NCI-H345 treated with DMSO at 0.1 percent for 48 hours (cell line): ENCODE measurements at regions not wholly inside any gene's neighbourhood (a gene's known extent, or its start where the extent isn't known, plus 50 kb on each side); places are given as distances from the start of the nearest gene placed in this dataset.
"Not testable (repeated sequence)": the region's sequence is repeated elsewhere in the genome, so short reads cannot be mapped to it uniquely, and the experiment has no call there.

ENCODE experiments used
- DNase-seq: peaks from one replicate; lab custom pipeline; 2025; ENCODE audit not compliant: unreplicated experiment; lab: John Stamatoyannopoulos, UW

- DNase-seq, result no peak
Observed at GRCh38 chr11:92122561-92122960, 102.1 kb upstream of the FAT3 start.

- no peak for DNase-seq
Observed at GRCh38 chr11:92111287-92111686, 113.3 kb upstream of the FAT3 start.

GRCh38 chr11:92109466-92109865 lies 115.2 kb upstream of the FAT3 start:
- DNase-seq, result no peak

GRCh38 chr11:92107331-92107730 lies 117.3 kb upstream of the FAT3 start:
- DNase-seq, result no peak

- no peak for DNase-seq
Observed at GRCh38 chr11:92104349-92104748, 120.3 kb upstream of the FAT3 start.

- DNase-seq, result no peak
Observed at GRCh38 chr11:92101920-92102319, 122.7 kb upstream of the FAT3 start.

- DNase-seq, result no peak
Observed at GRCh38 chr11:92099183-92099582, 125.4 kb upstream of the FAT3 start.

GRCh38 chr11:92098172-92098571 lies 126.4 kb upstream of the FAT3 start:
- DNase-seq, result no peak

- DNase-seq, result no peak
Observed at GRCh38 chr11:92087725-92088537, 136.7 kb upstream of the FAT3 start.

GRCh38 chr11:92083123-92083522 lies 141.5 kb upstream of the FAT3 start:
- no peak for DNase-seq

- DNase-seq, result no peak
Observed at GRCh38 chr11:92082652-92083051, 142.0 kb upstream of the FAT3 start.

GRCh38 chr11:92074498-92074897 lies 150.1 kb upstream of the FAT3 start:
- DNase-seq, result not testable (repeated sequence)

GRCh38 chr11:92071660-92072059 lies 153.0 kb upstream of the FAT3 start:
- DNase-seq, result no peak

- no peak for DNase-seq
Observed at GRCh38 chr11:92070026-92070889, 154.4 kb upstream of the FAT3 start.

- DNase-seq, result no peak
Observed at GRCh38 chr11:92067016-92067415, 157.6 kb upstream of the FAT3 start.

GRCh38 chr11:92061456-92062062 lies 163.1 kb upstream of the FAT3 start:
- DNase-seq, result no peak

GRCh38 chr11:92057849-92058442 lies 166.7 kb upstream of the FAT3 start:
- no peak for DNase-seq

GRCh38 chr11:92053216-92053615 lies 171.4 kb upstream of the FAT3 start:
- DNase-seq, result no peak

- no peak for DNase-seq
Observed at GRCh38 chr11:92050305-92050704, 174.3 kb upstream of the FAT3 start.

GRCh38 chr11:92048415-92048814 lies 176.2 kb upstream of the FAT3 start:
- no peak for DNase-seq

GRCh38 chr11:92046103-92046502 lies 178.5 kb upstream of the FAT3 start:
- DNase-seq, result no peak
